ENCODE measurements at regions not wholly inside any gene's neighbourhood (a gene's known extent, or its start where the extent isn't known, plus 50 kb on each side); places are given as distances from the start of the nearest gene placed in this dataset.
A peak's percentile ranks its signal among the peaks of the same experiment; 100 is the strongest.

DNA sequence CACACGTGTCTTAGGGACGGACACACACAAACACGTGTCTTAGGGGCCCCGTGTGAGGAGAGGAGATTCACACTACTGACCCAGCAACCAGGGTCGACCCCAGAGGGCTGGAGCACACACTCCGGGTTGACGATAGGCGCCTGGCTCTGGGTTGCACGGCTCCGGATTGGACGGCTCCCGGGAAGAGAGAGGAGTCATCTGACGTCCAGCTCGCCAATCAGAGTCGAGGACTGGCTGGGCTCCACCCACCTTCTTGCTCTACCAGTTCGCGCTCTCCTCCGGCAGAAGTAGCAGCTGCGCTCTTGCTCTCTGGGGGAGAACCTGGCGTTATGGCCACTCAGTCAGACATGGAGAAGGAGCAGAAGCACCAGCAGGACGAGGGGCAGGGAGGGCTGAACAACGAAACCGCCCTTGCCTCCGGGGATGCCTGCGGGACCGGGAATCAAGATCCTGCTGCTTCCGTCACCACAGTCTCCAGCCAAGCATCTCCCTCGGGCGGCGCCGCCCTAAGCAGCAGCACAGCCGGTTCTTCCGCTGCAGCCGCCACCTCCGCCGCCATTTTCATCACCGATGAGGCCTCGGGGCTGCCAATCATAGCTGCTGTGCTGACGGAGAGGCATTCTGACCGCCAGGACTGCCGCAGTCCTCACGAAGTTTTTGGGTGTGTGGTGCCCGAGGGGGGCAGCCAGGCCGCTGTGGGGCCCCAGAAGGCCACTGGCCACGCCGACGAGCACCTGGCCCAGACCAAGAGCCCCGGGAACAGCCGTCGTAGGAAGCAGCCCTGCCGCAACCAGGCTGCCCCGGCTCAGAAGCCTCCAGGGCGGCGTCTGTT lies 74.3 kb downstream of the NUDT10 start:
- H3K4me3 ChIP-seq (ENCODE audit: low read depth, low read length), result no peak overlapping the region
- in situ Hi-C loops (cut with HindIII; ENCODE audit: low sequenced_read_pairs), result no loop called here
- no peak for DNase-seq (ENCODE audit: low read depth, low spot score)
- TF ChIP-seq, protein P1, sequence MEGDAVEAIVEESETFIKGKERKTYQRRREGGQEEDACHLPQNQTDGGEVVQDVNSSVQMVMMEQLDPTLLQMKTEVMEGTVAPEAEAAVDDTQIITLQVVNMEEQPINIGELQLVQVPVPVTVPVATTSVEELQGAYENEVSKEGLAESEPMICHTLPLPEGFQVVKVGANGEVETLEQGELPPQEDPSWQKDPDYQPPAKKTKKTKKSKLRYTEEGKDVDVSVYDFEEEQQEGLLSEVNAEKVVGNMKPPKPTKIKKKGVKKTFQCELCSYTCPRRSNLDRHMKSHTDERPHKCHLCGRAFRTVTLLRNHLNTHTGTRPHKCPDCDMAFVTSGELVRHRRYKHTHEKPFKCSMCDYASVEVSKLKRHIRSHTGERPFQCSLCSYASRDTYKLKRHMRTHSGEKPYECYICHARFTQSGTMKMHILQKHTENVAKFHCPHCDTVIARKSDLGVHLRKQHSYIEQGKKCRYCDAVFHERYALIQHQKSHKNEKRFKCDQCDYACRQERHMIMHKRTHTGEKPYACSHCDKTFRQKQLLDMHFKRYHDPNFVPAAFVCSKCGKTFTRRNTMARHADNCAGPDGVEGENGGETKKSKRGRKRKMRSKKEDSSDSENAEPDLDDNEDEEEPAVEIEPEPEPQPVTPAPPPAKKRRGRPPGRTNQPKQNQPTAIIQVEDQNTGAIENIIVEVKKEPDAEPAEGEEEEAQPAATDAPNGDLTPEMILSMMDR (IDR thresholded peaks at IDR 0.05; ENCODE audit: low read depth, low read length), result no peak

DNA sequence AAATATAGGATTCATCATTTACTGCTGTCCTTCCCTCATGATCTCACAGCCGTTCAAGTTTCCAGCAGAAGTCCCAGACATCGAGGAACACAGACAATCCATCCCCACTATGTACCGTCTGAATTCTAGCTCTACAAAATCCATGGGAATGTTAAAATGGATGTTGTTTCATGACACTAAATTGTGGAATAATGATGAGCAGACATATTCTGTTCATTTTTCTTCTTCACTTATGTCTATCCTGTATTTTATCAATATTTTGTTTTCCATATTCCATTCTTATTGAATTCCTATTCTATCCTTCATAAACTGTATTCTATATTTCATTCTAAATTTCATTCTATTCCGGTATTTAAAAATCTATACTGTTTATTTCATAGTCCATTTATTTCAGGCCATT lies 71.8 kb downstream of the NUDT10 start:
- no peak for DNase-seq (ENCODE audit: low read depth, low spot score)
- in situ Hi-C loops (cut with HindIII; ENCODE audit: low sequenced_read_pairs), result no loop called here
- no peak overlapping the region for H3K4me3 ChIP-seq (ENCODE audit: low read depth, low read length)
- TF ChIP-seq, protein P1 (IDR thresholded peaks at IDR 0.05; ENCODE audit: low read depth, low read length), result no peak

DNA sequence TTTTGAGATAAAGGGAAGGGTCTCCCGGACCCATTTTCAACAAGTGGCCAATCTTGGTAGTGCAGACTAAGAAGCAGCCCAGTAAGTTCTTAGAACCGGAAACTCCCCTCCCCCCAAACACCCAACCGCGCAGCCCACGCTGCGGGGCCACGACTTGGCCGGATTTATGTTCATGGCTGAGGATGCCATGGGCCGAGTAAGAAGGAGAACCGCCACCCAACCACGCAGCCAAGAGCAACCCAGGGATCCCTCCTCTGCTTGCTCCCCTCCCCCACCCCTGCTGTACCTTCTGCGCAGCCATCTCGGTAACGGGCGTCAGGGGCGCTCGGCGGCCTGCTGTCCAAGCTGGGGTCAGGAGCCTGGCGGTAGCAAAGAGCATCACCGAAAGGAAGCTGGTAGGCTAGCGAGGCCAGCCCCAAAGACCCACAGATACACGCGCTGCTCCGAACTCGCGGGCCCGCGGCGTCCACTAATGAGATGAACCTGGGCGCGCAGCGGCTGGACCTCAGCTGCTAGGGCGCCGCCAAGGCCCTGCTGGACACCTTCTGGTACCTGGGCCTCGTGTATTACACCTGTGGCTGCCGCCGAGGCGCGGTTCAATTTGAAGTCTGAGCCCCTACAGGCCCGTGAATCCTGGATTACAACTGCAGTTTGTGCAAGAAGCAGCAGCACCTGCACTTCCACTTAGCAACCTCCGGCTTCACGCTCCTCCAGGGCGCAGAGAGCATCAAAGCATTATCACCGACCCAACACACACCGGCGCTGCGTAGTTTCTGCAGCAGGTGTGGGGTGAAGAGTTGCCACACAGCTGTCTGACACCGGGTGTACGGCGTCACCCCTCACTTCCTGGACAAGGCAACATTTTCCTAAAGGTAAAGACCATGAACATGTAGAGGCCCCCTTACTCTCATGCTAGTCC lies 63.4 kb downstream of the NUDT10 start:
- in situ Hi-C loops (cut with HindIII; ENCODE audit: low sequenced_read_pairs), result no loop called here
- no peak for DNase-seq (ENCODE audit: low read depth, low spot score)
- H3K4me3 ChIP-seq (ENCODE audit: low read depth, low read length), result peak overlapping the region; percentile 27
- TF ChIP-seq, protein P1 (IDR thresholded peaks at IDR 0.05; ENCODE audit: low read depth, low read length), result peak; percentile 17

DNA sequence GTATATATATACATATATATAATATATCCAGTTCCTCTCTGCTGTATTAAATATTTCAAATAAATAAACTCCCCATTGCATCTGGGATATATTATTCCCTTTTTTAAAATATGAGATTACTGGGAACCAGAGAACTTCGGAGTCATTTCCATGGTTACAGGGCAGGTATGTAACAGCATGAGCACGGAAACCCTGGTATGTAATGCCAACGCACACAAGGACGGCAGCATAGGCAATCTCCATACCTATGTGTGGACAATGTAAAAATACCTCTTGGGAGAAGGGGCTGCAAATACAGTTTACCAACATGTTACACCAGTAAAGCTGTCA lies 62.8 kb downstream of the NUDT10 start:
- no peak for DNase-seq (ENCODE audit: low read depth, low spot score)
- in situ Hi-C loops (cut with HindIII; ENCODE audit: low sequenced_read_pairs), result no loop called here
- TF ChIP-seq, protein P1 (IDR thresholded peaks at IDR 0.05; ENCODE audit: low read depth, low read length), result no peak
- no peak overlapping the region for H3K4me3 ChIP-seq (ENCODE audit: low read depth, low read length)
